ENCODE measurements at regions not wholly inside any gene's neighbourhood (a gene's known extent, or its start where the extent isn't known, plus 50 kb on each side); places are given as distances from the start of the nearest gene placed in this dataset.

DNA sequence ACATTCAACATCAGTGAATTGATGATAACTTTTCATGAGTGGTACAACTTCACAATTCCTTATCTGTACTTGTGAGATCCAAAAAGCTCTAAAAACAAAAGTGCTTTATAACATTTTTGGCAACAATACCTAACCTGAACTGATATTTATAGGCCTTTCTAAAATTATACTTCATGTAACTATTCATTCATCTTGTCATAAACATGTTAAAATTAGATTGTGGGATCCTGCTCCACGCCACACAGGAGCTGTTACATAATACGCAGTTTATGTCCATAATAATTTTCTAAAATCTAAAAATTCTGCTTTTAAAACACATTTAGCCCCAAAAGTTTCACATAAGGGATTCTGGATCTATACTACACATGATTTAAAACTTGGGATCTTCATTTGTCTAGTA lies 908.5 kb upstream of the CHAC2 start:
- H3F3A ChIP-seq (replicated peaks; ENCODE audit: low read depth): no peaks in the 10 kb centered on the region
- H3K4me1 ChIP-seq (ENCODE audit: insufficient read depth): no peaks in the 10 kb centered on the region
- Mint-ChIP-seq H3K27ac (no peak overlapping the region), H3K27me3 (ENCODE audit: insufficient read depth, low read depth, poor library complexity) (no peaks in the 10 kb centered on the region), H3K4me1 (no peaks in the 10 kb centered on the region), H3K4me3 (no peak overlapping the region), H3K36me3 (ENCODE audit: low read depth) (no peaks in the 10 kb centered on the region), H3K9me3 (no peaks in the 10 kb centered on the region)
- H3K36me3 ChIP-seq (ENCODE audit: insufficient read depth): no peaks in the 10 kb centered on the region
- H3K79me2 ChIP-seq (replicated peaks; ENCODE audit: insufficient read depth): no peaks in the 10 kb centered on the region
- 0 out of 2 replicates have a peak, but pooled peaks cover 3% of the 10 kb centered on the region for H3K9me2 ChIP-seq (ENCODE audit: insufficient read depth)
- DNase-seq (ENCODE audit: low spot score): no peak
- H2AFZ ChIP-seq: no peak overlapping the region
- no peak overlapping the region for H3K4me2 ChIP-seq
- no peak overlapping the region for H3K27ac ChIP-seq (ENCODE audit: low read depth)
- no peak for ATAC-seq
- H3K27me3 ChIP-seq (ENCODE audit: insufficient read depth): no peaks in the 10 kb centered on the region
- H3K4me3 ChIP-seq: no peak overlapping the region
- no peak for TF ChIP-seq NANOG (IDR thresholded peaks at IDR 0.05; ENCODE audit: borderline replicate concordance)
- TF ChIP-seq, protein P1, sequence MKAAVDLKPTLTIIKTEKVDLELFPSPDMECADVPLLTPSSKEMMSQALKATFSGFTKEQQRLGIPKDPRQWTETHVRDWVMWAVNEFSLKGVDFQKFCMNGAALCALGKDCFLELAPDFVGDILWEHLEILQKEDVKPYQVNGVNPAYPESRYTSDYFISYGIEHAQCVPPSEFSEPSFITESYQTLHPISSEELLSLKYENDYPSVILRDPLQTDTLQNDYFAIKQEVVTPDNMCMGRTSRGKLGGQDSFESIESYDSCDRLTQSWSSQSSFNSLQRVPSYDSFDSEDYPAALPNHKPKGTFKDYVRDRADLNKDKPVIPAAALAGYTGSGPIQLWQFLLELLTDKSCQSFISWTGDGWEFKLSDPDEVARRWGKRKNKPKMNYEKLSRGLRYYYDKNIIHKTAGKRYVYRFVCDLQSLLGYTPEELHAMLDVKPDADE (IDR thresholded peaks at IDR 0.05): no peak
- TF ChIP-seq POLR2AphosphoS5 (IDR thresholded peaks at IDR 0.05; ENCODE audit: low read depth): no peak
- TF ChIP-seq, protein P2, sequence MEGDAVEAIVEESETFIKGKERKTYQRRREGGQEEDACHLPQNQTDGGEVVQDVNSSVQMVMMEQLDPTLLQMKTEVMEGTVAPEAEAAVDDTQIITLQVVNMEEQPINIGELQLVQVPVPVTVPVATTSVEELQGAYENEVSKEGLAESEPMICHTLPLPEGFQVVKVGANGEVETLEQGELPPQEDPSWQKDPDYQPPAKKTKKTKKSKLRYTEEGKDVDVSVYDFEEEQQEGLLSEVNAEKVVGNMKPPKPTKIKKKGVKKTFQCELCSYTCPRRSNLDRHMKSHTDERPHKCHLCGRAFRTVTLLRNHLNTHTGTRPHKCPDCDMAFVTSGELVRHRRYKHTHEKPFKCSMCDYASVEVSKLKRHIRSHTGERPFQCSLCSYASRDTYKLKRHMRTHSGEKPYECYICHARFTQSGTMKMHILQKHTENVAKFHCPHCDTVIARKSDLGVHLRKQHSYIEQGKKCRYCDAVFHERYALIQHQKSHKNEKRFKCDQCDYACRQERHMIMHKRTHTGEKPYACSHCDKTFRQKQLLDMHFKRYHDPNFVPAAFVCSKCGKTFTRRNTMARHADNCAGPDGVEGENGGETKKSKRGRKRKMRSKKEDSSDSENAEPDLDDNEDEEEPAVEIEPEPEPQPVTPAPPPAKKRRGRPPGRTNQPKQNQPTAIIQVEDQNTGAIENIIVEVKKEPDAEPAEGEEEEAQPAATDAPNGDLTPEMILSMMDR (conservative IDR thresholded peaks at IDR 0.05; ENCODE audit: low read depth in 2 of 2): no peak
- H4K20me1 ChIP-seq (replicated peaks; ENCODE audit: insufficient read depth): no peaks in the 10 kb centered on the region

DNA sequence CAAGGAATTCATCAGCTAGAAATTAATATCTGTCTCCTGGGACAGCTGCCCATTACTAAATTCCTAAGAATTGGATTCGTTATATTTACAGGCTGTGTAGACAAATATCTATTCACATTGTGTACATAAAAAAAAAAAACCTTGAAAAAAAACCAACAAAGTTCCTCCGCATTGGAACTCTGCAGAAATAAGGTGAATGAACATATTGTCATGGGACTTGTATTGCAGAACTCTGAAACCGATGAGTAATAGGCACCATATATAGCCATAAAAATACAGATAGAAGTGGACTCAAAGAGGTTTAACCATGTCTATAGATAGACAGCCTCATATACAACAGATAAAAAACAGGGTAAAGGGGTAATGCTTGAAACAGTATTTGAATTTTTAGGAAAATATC lies 909.9 kb upstream of the CHAC2 start:
- H3K4me3 Mint-ChIP-seq: no peak overlapping the region
- Histone ChIP-seq H3K27ac (ENCODE audit: low read depth) (no peak overlapping the region), H3K36me3 (ENCODE audit: insufficient read depth) (no peaks in the 10 kb centered on the region), H3K9me2 (ENCODE audit: insufficient read depth) (peaks cover 3% of the 10 kb centered on the region; the same call in 1 of the 2 replicates), H3K79me2 (replicated peaks; ENCODE audit: insufficient read depth) (no peaks in the 10 kb centered on the region), H3K27me3 (ENCODE audit: insufficient read depth) (no peaks in the 10 kb centered on the region), H3K4me2 (no peak overlapping the region), H3K4me1 (ENCODE audit: insufficient read depth) (no peaks in the 10 kb centered on the region), H3K4me3 (no peak overlapping the region), H4K20me1 (replicated peaks; ENCODE audit: insufficient read depth) (no peaks in the 10 kb centered on the region), H3F3A (replicated peaks; ENCODE audit: low read depth) (no peaks in the 10 kb centered on the region), H2AFZ (no peak overlapping the region)
- H3K4me1 Mint-ChIP-seq: no peaks in the 10 kb centered on the region
- ATAC-seq (no peak), DNase-seq (ENCODE audit: low spot score) (no peak)
- H3K27ac Mint-ChIP-seq: no peak overlapping the region
- H3K36me3 Mint-ChIP-seq (ENCODE audit: low read depth): no peaks in the 10 kb centered on the region
- no peaks in the 10 kb centered on the region for H3K27me3 Mint-ChIP-seq (ENCODE audit: insufficient read depth, low read depth, poor library complexity)
- H3K9me3 Mint-ChIP-seq: no peaks in the 10 kb centered on the region
- TF ChIP-seq NANOG (IDR thresholded peaks at IDR 0.05; ENCODE audit: borderline replicate concordance) (no peak), CREB1 (CRISPR knock-in tag; IDR thresholded peaks at IDR 0.05; ENCODE audit: low read depth) (no peak), EZH2phosphoT487 (IDR thresholded peaks at IDR 0.05; ENCODE audit: unreplicated experiment) (no peak), ZNF331 (CRISPR knock-in tag; IDR thresholded peaks at IDR 0.05; ENCODE audit: low read depth) (no peak)

DNA sequence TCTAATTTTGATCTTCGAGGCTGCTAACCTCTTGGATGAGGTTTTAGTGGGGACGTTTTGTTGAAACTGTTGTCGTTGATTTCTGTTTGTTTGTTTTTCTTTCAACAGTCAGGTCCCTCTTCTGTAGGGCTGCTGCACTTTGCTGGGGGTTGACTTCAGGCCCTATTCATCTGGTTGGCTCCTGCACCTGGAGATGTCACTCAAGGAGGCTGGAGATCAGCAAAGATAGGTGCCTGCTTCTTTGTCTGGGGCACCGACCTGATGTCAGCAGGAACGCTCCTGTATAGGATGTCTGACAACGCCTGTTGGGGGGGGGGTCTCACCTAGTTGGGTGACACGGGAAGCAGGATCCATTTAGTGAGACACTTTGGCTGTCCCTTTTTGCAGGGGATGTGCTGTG lies 915.6 kb upstream of the CHAC2 start:
- no peaks in the 10 kb centered on the region for H3K79me2 ChIP-seq (replicated peaks; ENCODE audit: insufficient read depth)
- no peaks in the 10 kb centered on the region for H4K20me1 ChIP-seq (replicated peaks; ENCODE audit: insufficient read depth)
- no peak overlapping the region for H2AFZ ChIP-seq
- no peak overlapping the region for H3K27ac ChIP-seq (ENCODE audit: low read depth)
- no peak for TF ChIP-seq ZNF331 (CRISPR knock-in tag; IDR thresholded peaks at IDR 0.05; ENCODE audit: low read depth)
- no peak for TF ChIP-seq POLR2AphosphoS5 (IDR thresholded peaks at IDR 0.05; ENCODE audit: low read depth)
- TF ChIP-seq, protein P2 (conservative IDR thresholded peaks at IDR 0.05; ENCODE audit: low read depth in 2 of 2): no peak
- TF ChIP-seq EZH2 (IDR thresholded peaks at IDR 0.05; ENCODE audit: low read depth, unreplicated experiment): no peak
- no peak for TF ChIP-seq NANOG (IDR thresholded peaks at IDR 0.05; ENCODE audit: borderline replicate concordance)
- no peak overlapping the region for H3K4me3 ChIP-seq
- no peak for ATAC-seq
- Mint-ChIP-seq H3K9me3 (peaks cover 25% of the 10 kb centered on the region), H3K4me1 (no peaks in the 10 kb centered on the region), H3K27me3 (ENCODE audit: insufficient read depth, low read depth, poor library complexity) (no peaks in the 10 kb centered on the region), H3K36me3 (ENCODE audit: low read depth) (peaks cover 24% of the 10 kb centered on the region), H3K27ac (no peak overlapping the region), H3K4me3 (no peak overlapping the region)
- H3K36me3 ChIP-seq (ENCODE audit: insufficient read depth): no peaks in the 10 kb centered on the region
- H3K27me3 ChIP-seq (ENCODE audit: insufficient read depth): no peaks in the 10 kb centered on the region
- H3K4me2 ChIP-seq: no peak overlapping the region
- no peaks in the 10 kb centered on the region for H3K4me1 ChIP-seq (ENCODE audit: insufficient read depth)
- no peaks in the 10 kb centered on the region for H3F3A ChIP-seq (replicated peaks; ENCODE audit: low read depth)
- H3K9me2 ChIP-seq (ENCODE audit: insufficient read depth): peaks cover 7% of the 10 kb centered on the region; the same call in 1 of the 2 replicates
- DNase-seq (ENCODE audit: low spot score): no peak

Data from GM23338 (cell line).